H1 (cell line): ENCODE measurements at regions not wholly inside any gene's neighbourhood (a gene's known extent, or its start where the extent isn't known, plus 50 kb on each side); places are given as distances from the start of the nearest gene placed in this dataset.

Experiments
- MAFK ChIP-seq: IDR thresholded peaks from 2 replicates; pipeline ENCODE4 v1.6.1; 2012; ENCODE audit warnings: low read depth, mild to moderate bottlenecking, improper control_type of control experiment, low read length
- RNF2 ChIP-seq: fragments of 200-900, 300-1000 bp; sonication (generic); IDR thresholded peaks from 2 replicates; pipeline ENCODE4 v1.7.1; 2016; ENCODE audit warnings: borderline replicate concordance, low read depth, mild to moderate bottlenecking, antibody characterized with exemption, low read length; ENCODE audit not compliant: poor library complexity, severe bottlenecking; ENCODE audit errors: missing control alignments
- SIRT6 ChIP-seq: IDR thresholded peaks from one replicate; pipeline ENCODE4 v1.7.1; 2012; ENCODE audit warnings: low read length, inconsistent platforms
- ZNF274 ChIP-seq: IDR thresholded peaks from 2 replicates; pipeline ENCODE4 v1.7.0; 2012; ENCODE audit warnings: low read length, borderline replicate concordance; ENCODE audit errors: extremely low read depth
- TF ChIP-seq, protein P1 (sequence below): IDR thresholded peaks from 2 replicates; pipeline ENCODE4 v1.6.1; 2012; ENCODE audit warnings: inconsistent platforms

DNA sequence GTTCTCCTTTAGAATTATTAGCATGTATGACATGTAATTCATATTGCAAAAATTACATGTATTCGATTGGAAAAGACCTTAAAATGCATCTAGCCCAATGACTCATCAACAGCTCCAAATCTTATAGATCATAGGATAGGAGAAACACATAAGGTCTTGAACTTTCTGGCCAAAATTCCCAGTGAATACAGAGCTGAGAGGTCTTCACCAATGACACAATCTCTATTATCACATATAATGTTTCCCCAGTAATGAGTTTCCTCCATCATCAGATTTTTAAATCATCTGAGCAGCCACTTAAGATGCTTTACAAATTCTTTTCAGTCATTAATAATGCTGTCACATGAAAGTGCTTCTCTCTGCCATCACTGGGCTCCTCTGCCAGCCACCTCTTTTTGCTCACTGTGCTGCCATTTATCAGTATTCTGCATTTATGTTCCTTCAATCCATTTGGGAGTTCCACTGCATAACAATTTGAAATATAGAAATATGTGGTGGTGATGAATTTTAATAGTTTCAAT is 804.9 kb downstream of the SUCLG1 start (continued):
- TF ChIP-seq RNF2 (no peak), MAFK (no peak), SIRT6 (no peak), ZNF274 (no peak)
- TF ChIP-seq, protein P1, sequence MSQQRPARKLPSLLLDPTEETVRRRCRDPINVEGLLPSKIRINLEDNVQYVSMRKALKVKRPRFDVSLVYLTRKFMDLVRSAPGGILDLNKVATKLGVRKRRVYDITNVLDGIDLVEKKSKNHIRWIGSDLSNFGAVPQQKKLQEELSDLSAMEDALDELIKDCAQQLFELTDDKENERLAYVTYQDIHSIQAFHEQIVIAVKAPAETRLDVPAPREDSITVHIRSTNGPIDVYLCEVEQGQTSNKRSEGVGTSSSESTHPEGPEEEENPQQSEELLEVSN = no peak
